Astrocyte of the hippocampus (primary cell): ENCODE measurements at regions not wholly inside any gene's neighbourhood (a gene's known extent, or its start where the extent isn't known, plus 50 kb on each side); places are given as distances from the start of the nearest gene placed in this dataset.

ENCODE experiments used
- DNase-seq: peaks from one replicate; pipeline ENCODE4 v3.0.0; 2011; ENCODE audit warnings: low read depth, low spot score

DNA sequence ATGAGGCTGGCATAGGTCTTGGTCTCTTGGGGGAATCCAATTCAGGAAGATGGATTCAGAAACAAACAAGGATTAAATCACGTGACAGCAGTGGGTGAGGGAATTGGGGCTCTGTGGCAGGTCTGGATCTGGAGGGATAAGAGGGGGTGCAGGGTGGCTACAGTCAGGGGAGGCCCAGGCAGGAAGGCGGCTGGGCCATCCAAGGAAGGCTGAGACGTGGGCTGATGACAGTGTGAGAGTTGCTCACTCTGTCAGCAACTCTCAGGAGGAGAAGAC, 65.8 kb upstream of the COL5A1 start:
- DNase-seq: no peak

DNA sequence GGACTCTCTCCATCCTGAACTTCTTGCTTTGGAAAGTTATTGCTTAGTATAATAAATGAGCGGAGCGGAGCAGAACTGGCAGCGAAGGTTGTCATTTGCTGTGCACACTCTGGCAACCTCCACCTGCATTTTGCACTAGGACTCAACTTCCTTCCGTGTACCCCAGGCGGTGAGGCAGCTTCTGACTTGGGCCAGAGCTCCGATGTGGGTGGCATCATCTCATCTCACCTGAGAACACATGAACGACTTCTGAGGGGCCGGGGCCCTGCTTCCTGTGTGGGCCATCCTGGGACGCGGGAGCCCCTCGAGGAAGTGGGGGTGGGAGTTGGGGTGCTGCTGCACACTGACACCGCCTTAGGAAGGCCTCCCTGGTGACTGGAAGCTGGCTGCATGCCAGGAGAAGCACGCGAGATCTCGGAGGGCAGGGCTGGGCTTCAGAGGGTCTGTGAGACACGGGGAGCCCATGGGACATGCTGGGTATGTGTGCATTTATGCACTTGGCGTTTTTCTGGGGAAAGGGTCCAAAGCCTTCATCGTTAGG, 56.5 kb upstream of the COL5A1 start:
- no peak for DNase-seq

DNA sequence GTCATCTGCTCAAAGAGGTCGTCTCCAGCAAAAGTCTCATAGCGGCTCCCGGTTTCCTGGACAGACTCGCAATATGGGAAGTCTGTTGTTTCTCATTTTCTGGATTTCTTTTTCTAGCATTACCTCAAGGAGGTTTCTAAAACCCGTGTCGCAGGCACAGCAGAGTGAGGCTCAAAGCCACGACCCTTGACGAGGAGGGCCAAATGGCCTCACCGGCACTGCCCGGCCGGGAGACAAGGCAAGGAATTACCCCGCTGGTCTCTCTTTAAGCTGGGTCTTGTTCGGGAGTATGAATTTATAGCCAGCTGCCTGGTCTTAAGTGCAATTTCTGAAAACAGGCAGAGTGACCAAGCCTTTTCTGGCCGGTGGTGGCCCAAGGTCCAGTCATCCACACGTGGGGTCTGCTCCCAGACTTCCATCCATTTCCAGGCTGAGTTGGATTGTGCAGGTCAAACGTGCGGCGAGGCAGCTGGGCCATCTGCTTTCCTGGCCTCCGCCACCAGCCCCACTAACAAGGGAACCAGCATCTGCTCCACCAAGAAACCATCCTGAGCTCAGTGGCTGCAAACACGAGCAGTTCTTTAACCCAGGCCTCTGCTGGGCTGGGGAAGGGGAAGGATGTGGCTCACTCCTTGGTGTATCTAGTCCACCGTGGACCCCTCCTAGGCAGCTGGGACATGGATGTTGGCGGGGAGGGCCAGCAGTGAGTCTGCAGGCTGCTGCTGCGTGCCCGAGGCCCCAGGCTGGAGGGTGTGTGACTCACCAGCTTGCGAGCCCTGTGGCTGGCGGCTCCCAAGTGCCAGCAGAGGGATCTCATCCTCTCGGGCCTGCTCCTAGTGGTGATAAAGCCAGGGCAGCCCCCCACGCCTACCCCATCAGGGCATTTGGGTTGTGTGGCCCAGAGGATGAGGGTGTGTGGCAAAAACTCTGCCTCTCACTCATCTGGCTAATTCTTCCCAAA, 55.6 kb upstream of the COL5A1 start:
- DNase-seq: peak; percentile 88

DNA sequence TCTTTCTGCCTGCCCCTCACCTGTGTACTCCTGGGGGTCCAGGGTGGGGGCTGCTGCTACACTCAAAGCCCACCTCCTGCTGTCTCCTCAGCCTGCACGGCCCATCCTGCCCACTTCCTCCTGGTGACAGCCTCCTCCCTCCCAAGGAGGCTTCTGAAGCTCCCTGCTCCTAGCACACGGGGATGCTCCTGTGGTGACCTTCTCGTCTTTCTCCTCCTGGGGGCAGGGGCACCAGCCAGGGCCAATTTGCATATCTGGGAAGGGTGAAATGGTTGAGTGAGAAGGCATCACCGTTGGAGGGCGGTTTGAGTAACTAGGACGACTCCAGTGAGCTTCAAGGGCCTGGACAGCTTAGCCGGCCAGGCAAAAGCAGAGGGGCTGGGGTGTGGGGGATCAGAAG, 51.9 kb upstream of the COL5A1 start:
- DNase-seq: no peak

DNA sequence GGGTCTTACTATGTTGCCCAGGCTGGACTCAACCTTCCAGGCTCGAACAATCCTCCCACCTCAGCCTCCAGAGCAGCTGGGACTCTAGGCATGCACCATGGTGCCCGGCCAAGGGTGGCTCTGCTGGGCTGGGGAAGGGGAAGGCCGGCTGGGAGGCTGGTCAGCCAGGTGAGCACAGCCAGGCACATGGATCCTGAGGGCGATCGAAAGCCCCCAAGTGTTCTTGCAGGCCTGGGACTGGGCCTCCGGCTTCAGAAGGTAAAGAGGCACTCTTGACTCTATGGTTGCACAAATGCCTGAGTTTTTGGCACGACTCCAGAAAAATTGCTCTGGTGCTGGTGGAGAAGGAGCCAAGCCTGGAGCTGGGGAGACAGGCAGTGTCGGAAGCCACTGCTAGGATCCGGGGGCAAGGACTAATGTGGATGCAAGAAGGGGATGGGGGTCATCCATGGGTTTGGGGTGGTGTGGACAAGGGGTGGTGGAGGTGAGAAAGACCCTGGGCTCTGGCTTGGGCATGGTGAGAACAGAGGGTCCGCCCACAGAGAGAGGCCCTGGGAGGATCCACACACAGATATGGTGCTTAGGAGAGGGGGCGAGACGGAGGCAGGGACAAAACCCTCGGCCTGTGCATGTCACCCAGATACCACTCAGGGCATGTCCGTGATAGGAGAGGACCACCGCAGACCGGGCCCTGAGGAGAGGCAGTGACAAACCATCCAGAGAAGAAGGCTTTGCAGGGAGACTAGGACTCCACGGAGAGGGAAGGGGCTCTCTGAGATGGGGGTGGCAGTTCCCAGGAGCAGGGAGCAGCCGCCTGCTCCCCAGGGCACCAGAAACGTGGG, 51.1 kb upstream of the COL5A1 start:
- DNase-seq: no peak

DNA sequence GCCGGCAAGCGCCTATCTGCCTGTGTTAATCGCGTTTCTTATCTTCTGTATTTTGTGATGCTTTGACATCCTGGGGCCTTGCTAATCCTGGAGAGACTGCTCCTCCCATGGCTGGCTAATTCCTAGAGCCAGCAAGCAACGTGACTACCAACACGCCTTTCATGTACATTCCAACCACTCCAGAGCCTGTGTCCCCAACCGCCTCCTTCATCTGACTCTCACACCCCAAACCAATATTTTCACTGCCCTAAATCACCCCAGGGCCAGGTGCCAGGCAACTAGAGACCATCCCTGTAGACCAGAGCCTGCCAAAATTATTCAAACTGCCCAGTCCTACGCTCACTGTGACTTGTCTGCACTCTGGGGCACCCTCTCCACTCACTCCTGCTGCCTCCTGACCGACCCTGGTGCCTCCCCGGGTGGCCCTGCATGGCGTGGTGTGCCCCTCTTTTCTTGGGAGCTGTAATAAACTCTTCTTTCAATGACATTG, 50.5 kb upstream of the COL5A1 start:
- no peak for DNase-seq

DNA sequence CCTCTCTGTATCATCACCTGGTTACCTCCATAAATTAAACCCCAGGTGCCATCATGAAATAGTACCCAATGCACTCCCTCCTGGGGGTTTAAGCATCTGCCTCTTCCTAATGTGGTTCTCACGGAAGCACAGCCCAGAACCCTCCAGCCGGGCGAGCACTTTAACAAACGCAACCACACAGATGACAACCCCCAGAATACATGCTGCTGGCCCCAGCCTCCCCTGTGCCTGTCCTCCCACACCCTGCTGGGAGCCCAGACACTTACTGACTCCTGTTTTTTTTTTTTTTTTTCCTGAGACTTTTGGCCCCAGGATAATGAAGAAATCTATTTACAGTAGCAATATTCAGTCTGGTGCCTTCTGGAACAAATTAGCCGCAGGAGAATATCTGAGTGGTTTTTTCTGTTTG, 50.0 kb upstream of the COL5A1 start:
- DNase-seq: no peak
